GM13976 (cell line): ENCODE measurements at regions not wholly inside any gene's neighbourhood (a gene's known extent, or its start where the extent isn't known, plus 50 kb on each side); places are given as distances from the start of the nearest gene placed in this dataset.

Experiments
- DNase-seq: peaks from one replicate; pipeline ENCODE4 v3.0.0; 2012; ENCODE audit warnings: low spot score
- in situ Hi-C: fragments of 300-500 bp; cut with MboI; formaldehyde crosslinking; loops from one replicate; pipeline ENCODE4 v1.12.0; 2022; ENCODE audit warnings: low sequenced_read_pairs, mixed read lengths, inconsistent platforms; ENCODE audit not compliant: unreplicated experiment
- TF ChIP-seq, protein P1 (sequence below): IDR thresholded peaks from 2 replicates; pipeline ENCODE4 v1.5.1; 2012; ENCODE audit warnings: borderline replicate concordance, mild to moderate bottlenecking; ENCODE audit not compliant: insufficient read depth; ENCODE audit errors: extremely low read depth, missing control alignments, control extremely low read depth

GRCh38 chr15:93422476-93422875 lies 333.5 kb upstream of the RGMA start:
- in situ Hi-C loops = no loop called here
- TF ChIP-seq, protein P1, sequence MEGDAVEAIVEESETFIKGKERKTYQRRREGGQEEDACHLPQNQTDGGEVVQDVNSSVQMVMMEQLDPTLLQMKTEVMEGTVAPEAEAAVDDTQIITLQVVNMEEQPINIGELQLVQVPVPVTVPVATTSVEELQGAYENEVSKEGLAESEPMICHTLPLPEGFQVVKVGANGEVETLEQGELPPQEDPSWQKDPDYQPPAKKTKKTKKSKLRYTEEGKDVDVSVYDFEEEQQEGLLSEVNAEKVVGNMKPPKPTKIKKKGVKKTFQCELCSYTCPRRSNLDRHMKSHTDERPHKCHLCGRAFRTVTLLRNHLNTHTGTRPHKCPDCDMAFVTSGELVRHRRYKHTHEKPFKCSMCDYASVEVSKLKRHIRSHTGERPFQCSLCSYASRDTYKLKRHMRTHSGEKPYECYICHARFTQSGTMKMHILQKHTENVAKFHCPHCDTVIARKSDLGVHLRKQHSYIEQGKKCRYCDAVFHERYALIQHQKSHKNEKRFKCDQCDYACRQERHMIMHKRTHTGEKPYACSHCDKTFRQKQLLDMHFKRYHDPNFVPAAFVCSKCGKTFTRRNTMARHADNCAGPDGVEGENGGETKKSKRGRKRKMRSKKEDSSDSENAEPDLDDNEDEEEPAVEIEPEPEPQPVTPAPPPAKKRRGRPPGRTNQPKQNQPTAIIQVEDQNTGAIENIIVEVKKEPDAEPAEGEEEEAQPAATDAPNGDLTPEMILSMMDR = no peak
- no peak for DNase-seq

GRCh38 chr15:93420477-93420876 lies 331.5 kb upstream of the RGMA start:
- in situ Hi-C loops = no loop called here
- TF ChIP-seq, protein P1 = no peak
- DNase-seq = no peak

DNA sequence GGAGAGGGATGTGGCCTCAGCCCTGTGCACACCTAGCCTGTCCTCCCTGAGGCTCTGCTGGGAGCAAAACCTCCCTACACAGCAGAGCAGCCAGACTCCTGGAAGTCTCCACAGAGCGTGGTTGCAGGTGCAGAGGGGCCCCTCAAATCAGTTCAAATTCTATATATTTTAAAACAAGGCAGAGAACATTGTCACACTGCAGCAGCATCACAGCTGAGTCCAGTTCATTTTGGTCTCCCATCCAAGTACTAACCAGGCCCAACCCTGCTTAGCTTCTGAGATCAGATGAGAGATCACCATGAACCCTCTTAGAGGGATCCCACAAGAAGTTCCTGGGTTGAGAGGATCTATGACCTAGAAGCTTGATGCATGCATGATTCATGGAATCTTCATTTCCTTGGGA lies 331.0 kb upstream of the RGMA start:
- in situ Hi-C loops = no loop called here
- DNase-seq = no peak
- TF ChIP-seq, protein P1 = no peak

DNA sequence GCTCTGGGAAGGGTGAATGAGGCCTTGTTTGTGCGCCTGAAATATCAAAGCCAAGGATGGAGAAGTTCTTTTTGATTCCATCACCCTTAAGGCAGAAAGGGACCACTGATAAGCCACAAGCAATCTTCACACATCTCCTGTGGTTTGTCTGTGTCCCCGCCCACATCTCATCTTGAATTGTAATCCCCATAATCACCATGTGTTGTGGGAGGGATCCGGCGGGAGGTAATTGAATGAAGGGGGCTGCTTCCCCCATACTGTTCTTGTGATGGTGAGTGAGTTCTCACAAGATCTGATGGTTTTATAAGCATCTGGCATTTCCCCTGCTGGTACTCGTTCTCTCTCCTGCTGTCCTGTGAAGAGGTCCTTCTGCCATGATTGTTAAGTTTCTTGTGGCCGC lies 329.6 kb upstream of the RGMA start:
- no peak for DNase-seq
- in situ Hi-C loops = no loop called here
- TF ChIP-seq, protein P1 = no peak

- in situ Hi-C loops = no loop called here
- TF ChIP-seq, protein P1 = no peak
- no peak for DNase-seq
Observed at GRCh38 chr15:93417631-93418030, 328.6 kb upstream of the RGMA start.

GRCh38 chr15:93417156-93417555 lies 328.1 kb upstream of the RGMA start:
- no peak for DNase-seq
- TF ChIP-seq, protein P1 = no peak
- in situ Hi-C loops = no loop called here

GRCh38 chr15:93415576-93415975 lies 326.6 kb upstream of the RGMA start:
- TF ChIP-seq, protein P1 = no peak
- in situ Hi-C loops = no loop called here
- no peak for DNase-seq
